GM12878 (cell line): ENCODE measurements at regions not wholly inside any gene's neighbourhood (a gene's known extent, or its start where the extent isn't known, plus 50 kb on each side); places are given as distances from the start of the nearest gene placed in this dataset.

Source experiments
- ATAC-seq: fragments of 200-7000 bp; cut with Tn5 transposase; 3 replicates; pipeline ENCODE4 v1.9.1; 2020; ENCODE audit warnings: mild to moderate bottlenecking, moderate library complexity
- BruUV-seq: library from RNA; stranded (reverse); fragments of 400-500 nt; replicated peaks from 2 replicates; lab custom pipeline; 2021; lab: Mats Ljungman, UMichigan
- CTCF ChIA-PET: fragments of 300-600 bp; sonication (Branson Sonifier 250); formaldehyde crosslinking; extraction: SDS; loops from one replicate; lab custom pipeline; 2021; ENCODE audit warnings: inconsistent platforms; lab: Yijun Ruan, JAX
- POLR2A ChIA-PET: fragments of 350-600 bp; formaldehyde crosslinking; extraction: SDS; loops from one replicate; lab custom pipeline; 2021; ENCODE audit warnings: inconsistent platforms; lab: Charles Lee
- RAD21 ChIA-PET: fragments of 300-600 bp; sonication (Branson Sonifier 250); formaldehyde crosslinking; loops from one replicate; lab custom pipeline; 2023; ENCODE audit warnings: antibody characterized with exemption; ENCODE audit not compliant: unreplicated experiment; lab: Charles Lee
- SMC1A ChIA-PET: fragments of 300-600 bp; sonication (Branson Sonifier 250); formaldehyde crosslinking; loops from one replicate; lab custom pipeline; 2023; ENCODE audit not compliant: unreplicated experiment, uncharacterized antibody; lab: Charles Lee
- DNase-seq: peaks from one replicate; pipeline ENCODE4 v3.0.0-alpha.2; 2011; ENCODE audit warnings: low read depth, low spot score
- FAIRE-seq: peaks from 3 replicates; lab custom pipeline; 2011; peaks lifted over from hg19 to GRCh38; lab: Jason Lieb, UNC
- H2AFZ ChIP-seq: 2 replicates; pipeline ENCODE4 v1.6.0; 2011; ENCODE audit warnings: low read depth, low read length, control low read depth; ENCODE audit not compliant: control insufficient read depth
- H3K27ac ChIP-seq: 2 replicates; pipeline ENCODE4 v1.5.1; 2011; ENCODE audit warnings: control low read depth; ENCODE audit not compliant: control insufficient read depth, insufficient read depth
- H3K27me3 ChIP-seq, 2 experiments: replicated peaks in 1 of 2; 2 replicates each; pipeline versions ENCODE4 v1.6.0 to v1.6.1; 2011; ENCODE audit warnings: low read length in 1 of 2; ENCODE audit not compliant: control insufficient read depth in 2 of 2, insufficient read depth in 2 of 2
- H3K36me3 ChIP-seq, 2 experiments: 2 replicates each; pipeline ENCODE4 v1.5.1; 2011; ENCODE audit warnings: low read length in 1 of 2; ENCODE audit not compliant: control insufficient read depth in 2 of 2, insufficient read depth in 2 of 2
- H3K4me1 ChIP-seq: 2 replicates; pipeline ENCODE4 v1.6.1; 2011; ENCODE audit warnings: mild to moderate bottlenecking, low read length, moderate library complexity, mixed read lengths; ENCODE audit not compliant: control insufficient read depth, insufficient read depth
- H3K4me2 ChIP-seq: 2 replicates; pipeline ENCODE4 v1.6.0; 2011; ENCODE audit warnings: control low read depth; ENCODE audit not compliant: control insufficient read depth, insufficient read depth
- H3K4me3 ChIP-seq: fragments of 200-600 bp; sonication (generic); 2 replicates; pipeline ENCODE4 v1.5.1; 2016
- H3K79me2 ChIP-seq: 2 replicates; pipeline ENCODE4 v1.6.0; 2011; ENCODE audit warnings: low read length; ENCODE audit not compliant: control insufficient read depth, insufficient read depth
- H3K9ac ChIP-seq: 2 replicates; pipeline ENCODE4 v1.8.0; 2011; ENCODE audit warnings: low read length, control low read depth, mixed read lengths; ENCODE audit not compliant: control insufficient read depth, insufficient read depth
- H3K9me3 ChIP-seq: replicated peaks from 3 replicates; pipeline ENCODE4 v1.5.1; 2011; ENCODE audit warnings: mild to moderate bottlenecking, low read length; ENCODE audit not compliant: control insufficient read depth, insufficient read depth
- H4K20me1 ChIP-seq: 2 replicates; pipeline ENCODE4 v1.6.0; 2011; ENCODE audit not compliant: control insufficient read depth, insufficient read depth
- CBFB ChIP-seq: IDR thresholded peaks from 2 replicates; pipeline ENCODE4 v1.6.1; 2016; ENCODE audit warnings: antibody characterized with exemption, low read depth
- IRF4 ChIP-seq: IDR thresholded peaks from 2 replicates; pipeline ENCODE4 v1.6.1; 2011; ENCODE audit warnings: low read depth, low read length
- IRF5 ChIP-seq: fragments of 450-650 bp; IDR thresholded peaks from 2 replicates; pipeline ENCODE4 v1.6.1; 2017; ENCODE audit warnings: borderline replicate concordance
- NFYA ChIP-seq: IDR thresholded peaks from 2 replicates; pipeline ENCODE4 v1.6.1; 2011; ENCODE audit warnings: low read depth, mild to moderate bottlenecking, low read length, improper control_type of control experiment, borderline replicate concordance
- NRF1 ChIP-seq: conservative IDR thresholded peaks from 2 replicates; pipeline ENCODE4 v1.6.1; 2011; ENCODE audit warnings: mild to moderate bottlenecking, low read depth, low read length, improper control_type of control experiment
- PRDM15 ChIP-seq: fragments of 450-650 bp; formaldehyde crosslinking; IDR thresholded peaks from 2 replicates; pipeline ENCODE4 v1.4.0; 2020; ENCODE audit warnings: mild to moderate bottlenecking, moderate library complexity
- RAD51 ChIP-seq: fragments of 450-650 bp; IDR thresholded peaks from 2 replicates; pipeline ENCODE4 v1.6.1; 2016; ENCODE audit warnings: moderate library complexity, mild to moderate bottlenecking, inconsistent platforms
- STAT1 ChIP-seq: fragments of 450-650 bp; conservative IDR thresholded peaks from 2 replicates; pipeline ENCODE4 v1.6.1; 2014; ENCODE audit warnings: antibody characterized with exemption, mild to moderate bottlenecking
- USF1 ChIP-seq: IDR thresholded peaks from 2 replicates; pipeline ENCODE4 v1.6.1; 2011; ENCODE audit warnings: borderline replicate concordance, low read depth, mild to moderate bottlenecking, moderate library complexity, mixed read lengths, low read length; ENCODE audit not compliant: insufficient read depth; ENCODE audit errors: extremely low read length
- WRNIP1 ChIP-seq: IDR thresholded peaks from 2 replicates; pipeline ENCODE4 v1.6.1; 2011; ENCODE audit warnings: low read depth, low read length, improper control_type of control experiment, borderline replicate concordance
- YY1 ChIP-seq: IDR thresholded peaks from 2 replicates; pipeline ENCODE4 v1.6.1; 2011; ENCODE audit warnings: low read depth, mild to moderate bottlenecking, low read length
- WGBS: methylation state at CpG from one replicate; pipeline ENCODE4 v1.1.6; 2016; ENCODE audit warnings: low lambda C conversion rate; ENCODE audit not compliant: insufficient replicate concordance, insufficient coverage; ENCODE audit errors: missing lambda C conversion rate; 5-methylcytosine and 5-hydroxymethylcytosine counted together
- in situ Hi-C: fragments of 300-500 bp; cut with MboI; formaldehyde crosslinking; loops from 9 replicates; pipeline ENCODE4 v1.14.3; 2018; ENCODE audit warnings: mixed read lengths
- intact Hi-C: fragments of 100-400 bp; cut with micrococcal nuclease; formaldehyde crosslinking; loops from one replicate; pipeline ENCODE4 v1.14.2; 2022; ENCODE audit not compliant: unreplicated experiment

GRCh38 chr18:43776997-43777396, 499.7 kb upstream of the SYT4 start:
- no TSS peak for BruUV-seq
- H3K79me2 ChIP-seq, result no peaks in the 10 kb centered on the region
- H3K9ac ChIP-seq, result no peak overlapping the region
- H2AFZ ChIP-seq, result no peak overlapping the region
- ChIA-PET RAD21 (no interaction called here), SMC1A (no interaction called here), POLR2A (no interaction called here), CTCF (no interaction called here)
- no peak for FAIRE-seq
- WGBS, result 17% methylated on average over 2 of the region's 2 CpGs
- H3K4me3 ChIP-seq, result no peak overlapping the region
- H4K20me1 ChIP-seq, result no peaks in the 10 kb centered on the region
- H3K4me1 ChIP-seq, result no peaks in the 10 kb centered on the region
- no peak for DNase-seq
- no peak overlapping the region for H3K4me2 ChIP-seq
- no peaks in the 10 kb centered on the region for H3K36me3 ChIP-seq
- H3K27me3 ChIP-seq, result no peaks in the 10 kb centered on the region
- in situ Hi-C loops (no loop called here), intact Hi-C loops (no loop called here)
- no peak overlapping the region for H3K27ac ChIP-seq
- TF ChIP-seq IRF4 (no peak), PRDM15 (CRISPR knock-in tag) (no peak), USF1 (no peak), CBFB (no peak), WRNIP1 (no peak), YY1 (no peak), NRF1 (no peak), NFYA (no peak), IRF5 (no peak), STAT1 (no peak), RAD51 (no peak)
- no peak for ATAC-seq
- H3K9me3 ChIP-seq, result no peaks in the 10 kb centered on the region
